NB4 (cell line): ENCODE measurements at regions not wholly inside any gene's neighbourhood (a gene's known extent, or its start where the extent isn't known, plus 50 kb on each side); places are given as distances from the start of the nearest gene placed in this dataset.

Experiments used
- DNase-seq: peaks from one replicate; pipeline ENCODE4 v3.0.0; 2010; ENCODE audit warnings: low read depth
- H3K4me3 ChIP-seq: one replicate; pipeline ENCODE4 v1.5.1; 2011; ENCODE audit warnings: mild to moderate bottlenecking, low read depth, low read length, moderate library complexity
- MYC ChIP-seq: IDR thresholded peaks from 2 replicates; pipeline ENCODE4 v1.6.1; 2011; ENCODE audit warnings: low read depth, low read length
- POLR2A ChIP-seq: IDR thresholded peaks from 2 replicates; pipeline ENCODE4 v1.6.1; 2011; ENCODE audit warnings: mild to moderate bottlenecking; ENCODE audit not compliant: insufficient read length; ENCODE audit errors: extremely low read depth
- TF ChIP-seq, protein P1 (sequence below): IDR thresholded peaks from 2 replicates; pipeline ENCODE4 v1.6.1; 2011; ENCODE audit warnings: low read depth, low read length
- TF ChIP-seq, protein P2 (sequence below): IDR thresholded peaks from one replicate; pipeline ENCODE4 v1.5.1; 2012; ENCODE audit warnings: low read depth, low read length

DNA sequence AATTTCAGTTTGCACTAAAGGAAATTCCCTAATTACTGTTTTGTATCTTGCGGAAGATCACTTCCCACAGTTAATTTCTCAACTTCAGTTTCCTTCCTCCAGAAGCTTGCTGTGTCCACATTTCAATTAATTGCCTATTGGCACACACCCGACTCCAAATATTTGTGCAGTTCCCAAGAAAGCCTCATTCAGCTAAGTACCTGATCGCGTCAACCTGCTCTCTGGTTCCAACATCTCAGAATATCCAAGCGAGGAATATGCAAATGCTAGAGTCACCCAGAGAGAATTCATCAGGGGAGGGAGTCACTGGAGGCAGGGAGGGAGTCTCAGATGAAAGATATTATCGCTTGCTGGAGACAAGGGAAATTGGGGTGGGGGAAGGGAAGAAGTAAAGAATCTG is 351.3 kb downstream of the RRAGC start:
- DNase-seq = peak; percentile 1
- TF ChIP-seq, protein P1, sequence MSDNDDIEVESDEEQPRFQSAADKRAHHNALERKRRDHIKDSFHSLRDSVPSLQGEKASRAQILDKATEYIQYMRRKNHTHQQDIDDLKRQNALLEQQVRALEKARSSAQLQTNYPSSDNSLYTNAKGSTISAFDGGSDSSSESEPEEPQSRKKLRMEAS = no peak
- no peak for TF ChIP-seq MYC
- TF ChIP-seq, protein P2, sequence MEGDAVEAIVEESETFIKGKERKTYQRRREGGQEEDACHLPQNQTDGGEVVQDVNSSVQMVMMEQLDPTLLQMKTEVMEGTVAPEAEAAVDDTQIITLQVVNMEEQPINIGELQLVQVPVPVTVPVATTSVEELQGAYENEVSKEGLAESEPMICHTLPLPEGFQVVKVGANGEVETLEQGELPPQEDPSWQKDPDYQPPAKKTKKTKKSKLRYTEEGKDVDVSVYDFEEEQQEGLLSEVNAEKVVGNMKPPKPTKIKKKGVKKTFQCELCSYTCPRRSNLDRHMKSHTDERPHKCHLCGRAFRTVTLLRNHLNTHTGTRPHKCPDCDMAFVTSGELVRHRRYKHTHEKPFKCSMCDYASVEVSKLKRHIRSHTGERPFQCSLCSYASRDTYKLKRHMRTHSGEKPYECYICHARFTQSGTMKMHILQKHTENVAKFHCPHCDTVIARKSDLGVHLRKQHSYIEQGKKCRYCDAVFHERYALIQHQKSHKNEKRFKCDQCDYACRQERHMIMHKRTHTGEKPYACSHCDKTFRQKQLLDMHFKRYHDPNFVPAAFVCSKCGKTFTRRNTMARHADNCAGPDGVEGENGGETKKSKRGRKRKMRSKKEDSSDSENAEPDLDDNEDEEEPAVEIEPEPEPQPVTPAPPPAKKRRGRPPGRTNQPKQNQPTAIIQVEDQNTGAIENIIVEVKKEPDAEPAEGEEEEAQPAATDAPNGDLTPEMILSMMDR = no peak
- TF ChIP-seq POLR2A = no peak

DNA sequence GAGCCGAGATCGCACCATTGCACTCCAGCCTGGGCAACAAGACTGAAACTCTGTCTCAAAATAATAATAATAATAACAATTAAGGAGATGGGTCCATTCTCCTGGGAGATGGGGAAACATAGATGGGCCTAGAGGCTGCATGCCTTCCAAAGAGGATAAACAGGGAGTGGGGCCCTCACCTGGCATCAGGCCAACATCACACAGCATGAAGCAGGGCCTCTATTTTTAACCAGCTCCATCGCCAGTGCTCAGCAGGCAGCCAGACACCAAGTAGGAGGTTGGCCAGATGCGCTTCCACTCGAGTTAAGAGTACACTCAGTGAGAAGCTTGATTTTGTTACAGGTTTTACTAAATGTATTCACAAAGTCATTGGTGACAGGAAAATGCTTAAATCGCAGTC is 352.0 kb downstream of the RRAGC start:
- TF ChIP-seq, protein P1 = no peak
- TF ChIP-seq MYC (no peak), POLR2A (no peak)
- TF ChIP-seq, protein P2 = no peak
- no peak for DNase-seq
- no peak overlapping the region for H3K4me3 ChIP-seq

More for the DNA sequence above, 351.3 kb downstream of the RRAGC start:
- no peak overlapping the region for H3K4me3 ChIP-seq

DNA sequence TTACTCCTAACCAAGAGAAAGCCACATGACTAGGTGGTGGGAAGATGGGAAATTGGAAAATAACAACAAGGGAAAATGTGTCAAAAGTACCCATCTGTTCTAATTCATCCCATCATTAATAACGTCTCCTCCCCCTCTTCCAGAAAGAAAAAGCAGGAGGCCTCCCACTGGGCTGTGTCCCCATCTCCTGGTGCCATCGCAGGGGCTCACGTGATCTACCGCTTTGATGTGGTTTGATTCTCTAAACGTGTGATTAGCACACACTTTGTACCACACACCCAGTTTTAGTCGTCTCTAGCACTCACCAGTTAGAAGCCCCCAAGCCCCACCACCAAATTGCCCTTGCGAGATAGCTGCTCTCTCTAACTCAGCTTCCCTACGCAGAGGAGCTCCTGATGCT is 353.6 kb downstream of the RRAGC start:
- TF ChIP-seq, protein P1 = no peak
- TF ChIP-seq POLR2A (no peak), MYC (no peak)
- TF ChIP-seq, protein P2 = no peak
- DNase-seq = no peak
- no peak overlapping the region for H3K4me3 ChIP-seq

DNA sequence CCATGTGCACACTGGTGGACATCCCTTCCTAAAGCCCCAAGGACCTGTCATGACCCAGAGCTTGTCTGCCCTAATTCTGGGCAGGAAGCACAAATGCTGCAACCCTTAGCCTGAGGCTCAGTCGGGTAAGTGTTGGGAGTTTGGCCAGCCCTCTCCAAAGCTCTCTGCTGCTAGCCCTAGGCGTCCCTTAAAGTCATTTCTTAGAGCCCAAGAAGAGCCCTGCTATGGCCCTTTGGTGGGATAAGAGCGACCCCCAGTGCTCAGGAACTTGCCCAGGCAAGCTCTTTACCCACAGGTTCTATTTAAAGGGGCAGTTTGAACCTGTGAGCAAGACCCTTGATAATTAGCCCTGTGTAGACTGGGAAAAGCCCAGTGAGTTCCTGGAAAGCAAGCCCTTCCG is 356.8 kb downstream of the RRAGC start:
- TF ChIP-seq POLR2A = no peak
- TF ChIP-seq MYC = no peak
- TF ChIP-seq, protein P1 = no peak
- TF ChIP-seq, protein P2 = no peak
- no peak overlapping the region for H3K4me3 ChIP-seq
- peak; percentile 7 for DNase-seq

DNA sequence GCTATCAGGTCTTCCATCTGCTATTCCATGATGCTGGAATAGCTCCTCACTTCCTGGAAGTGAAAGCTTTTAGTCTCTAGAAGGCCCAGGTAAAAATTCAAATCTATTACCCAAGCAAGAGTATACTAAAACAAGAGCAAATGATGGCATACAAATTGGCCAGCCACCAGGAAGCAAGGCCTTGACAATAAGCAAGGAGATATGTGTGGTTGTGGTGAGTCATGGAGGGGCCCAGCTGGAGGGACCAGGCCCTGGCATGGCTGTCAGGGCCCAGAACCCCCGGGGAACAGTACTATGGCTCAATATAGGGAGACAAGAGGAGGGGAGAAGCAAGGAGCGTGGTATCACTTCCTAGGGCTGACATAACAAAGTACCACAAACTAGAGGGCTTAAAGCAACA is 358.7 kb downstream of the RRAGC start:
- H3K4me3 ChIP-seq = no peak overlapping the region
- DNase-seq = peak; percentile 26
- TF ChIP-seq MYC = no peak
- TF ChIP-seq, protein P2 = no peak
- TF ChIP-seq POLR2A = no peak
- TF ChIP-seq, protein P1 = no peak

DNA sequence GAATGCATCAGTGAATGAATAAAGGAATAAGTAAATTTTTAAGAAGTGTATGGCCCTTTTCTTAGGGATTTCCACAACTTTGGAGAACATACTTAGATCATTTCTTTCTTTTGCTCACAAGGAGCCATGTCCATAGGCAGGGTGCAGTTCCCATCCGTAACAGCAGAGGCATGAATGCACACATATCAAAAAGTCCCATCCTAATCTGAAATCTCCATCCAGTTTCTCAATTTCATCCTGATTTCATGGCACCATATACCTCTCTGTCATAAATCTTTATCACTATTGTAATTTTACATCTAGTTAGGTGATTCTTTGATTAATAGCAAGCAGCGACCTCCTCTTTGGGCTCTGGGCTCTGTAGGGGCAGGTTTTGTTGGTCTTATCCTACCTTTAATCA is 359.2 kb downstream of the RRAGC start:
- H3K4me3 ChIP-seq = no peak overlapping the region
- no peak for DNase-seq
- TF ChIP-seq, protein P1 = no peak
- TF ChIP-seq, protein P2 = peak; percentile 18
- TF ChIP-seq MYC = no peak
